Hematopoietic multipotent progenitor cell treated with erythropoietin and hydrocortisone succinate and interleukin-3 and kit ligand, for 17 days (in vitro differentiated cells): ENCODE measurements at regions not wholly inside any gene's neighbourhood (a gene's known extent, or its start where the extent isn't known, plus 50 kb on each side); places are given as distances from the start of the nearest gene placed in this dataset.
"Not testable (repeated sequence)": the region's sequence is repeated elsewhere in the genome, so short reads cannot be mapped to it uniquely, and the experiment has no call there.

ENCODE experiments used
- DNase-seq: peaks from one replicate; pipeline ENCODE4 v3.0.0-alpha.2; 2015; ENCODE audit warnings: low spot score

GRCh38 chr18:66867653-66868052 lies 263.8 kb upstream of the CDH19 start:
- DNase-seq, result no peak

- DNase-seq, result not testable (repeated sequence)
Measured at GRCh38 chr18:66866427-66866940, 262.6 kb upstream of the CDH19 start.

- no peak for DNase-seq
Measured at GRCh38 chr18:66838340-66838987, 234.6 kb upstream of the CDH19 start.

GRCh38 chr18:66833646-66834045 lies 229.8 kb upstream of the CDH19 start:
- DNase-seq, result no peak

GRCh38 chr18:66826211-66826610 lies 222.3 kb upstream of the CDH19 start:
- DNase-seq, result no peak

- no peak for DNase-seq
Measured at GRCh38 chr18:66825347-66825746, 221.5 kb upstream of the CDH19 start.

GRCh38 chr18:66819235-66819634 lies 215.3 kb upstream of the CDH19 start:
- DNase-seq, result no peak

- DNase-seq, result no peak
Measured at GRCh38 chr18:66813138-66813537, 209.2 kb upstream of the CDH19 start.

GRCh38 chr18:66795051-66795450 lies 191.2 kb upstream of the CDH19 start:
- DNase-seq, result no peak

GRCh38 chr18:66792466-66792865 lies 188.6 kb upstream of the CDH19 start:
- DNase-seq, result no peak

GRCh38 chr18:66780609-66781008 lies 176.7 kb upstream of the CDH19 start:
- no peak for DNase-seq

- no peak for DNase-seq
Measured at GRCh38 chr18:66778048-66778447, 174.2 kb upstream of the CDH19 start.

- DNase-seq, result no peak
Measured at GRCh38 chr18:66769375-66769774, 165.5 kb upstream of the CDH19 start.

- DNase-seq, result no peak
Measured at GRCh38 chr18:66764230-66764629, 160.3 kb upstream of the CDH19 start.

GRCh38 chr18:66761166-66761565 lies 157.3 kb upstream of the CDH19 start:
- DNase-seq, result no peak

GRCh38 chr18:66760559-66760958 lies 156.7 kb upstream of the CDH19 start:
- no peak for DNase-seq

GRCh38 chr18:66759050-66759828 lies 155.3 kb upstream of the CDH19 start:
- DNase-seq, result no peak

- no peak for DNase-seq
Measured at GRCh38 chr18:66757946-66758345, 154.1 kb upstream of the CDH19 start.

GRCh38 chr18:66754335-66754734 lies 150.4 kb upstream of the CDH19 start:
- no peak for DNase-seq

- DNase-seq, result no peak
Measured at GRCh38 chr18:66752733-66753132, 148.8 kb upstream of the CDH19 start.

GRCh38 chr18:66749481-66750035 lies 145.7 kb upstream of the CDH19 start:
- no peak for DNase-seq

- no peak for DNase-seq
Measured at GRCh38 chr18:66749030-66749429, 145.1 kb upstream of the CDH19 start.

- DNase-seq, result no peak
Measured at GRCh38 chr18:66742832-66743231, 138.9 kb upstream of the CDH19 start.
